ENCODE measurements at regions not wholly inside any gene's neighbourhood (a gene's known extent, or its start where the extent isn't known, plus 50 kb on each side); places are given as distances from the start of the nearest gene placed in this dataset.

DNA sequence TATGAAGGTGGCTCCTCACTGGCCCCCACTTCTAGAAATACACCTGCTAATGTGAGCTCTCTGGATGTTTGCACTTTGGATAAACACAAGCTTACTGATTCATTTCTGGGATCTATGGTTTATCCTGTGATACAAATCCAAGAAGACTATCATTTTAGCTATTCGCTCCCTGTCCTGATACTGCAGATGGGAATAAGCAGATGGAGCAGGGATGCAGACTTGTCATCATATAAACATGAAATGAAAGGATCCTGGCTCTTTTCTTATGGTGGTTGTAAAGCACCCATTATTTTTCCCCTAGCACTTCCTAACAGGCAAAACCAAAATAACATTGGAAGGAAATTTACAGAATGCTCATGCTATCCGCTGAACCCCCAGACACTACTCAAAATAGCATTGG is 162.9 kb upstream of the NOCT start:
- CTCF ChIA-PET: no interaction called here
- Mint-ChIP-seq H3K4me3 (ENCODE audit: low read depth, unreplicated experiment) (no peak overlapping the region), H3K27me3 (ENCODE audit: unreplicated experiment) (peaks cover 27% of the 10 kb centered on the region), H3K36me3 (ENCODE audit: insufficient read depth, unreplicated experiment) (peaks cover 4% of the 10 kb centered on the region), H3K9me3 (ENCODE audit: low read depth, unreplicated experiment) (no peaks in the 10 kb centered on the region), H3K4me1 (ENCODE audit: low read depth, unreplicated experiment) (peaks cover 9% of the 10 kb centered on the region), H3K27ac (ENCODE audit: unreplicated experiment) (peak overlapping the region; percentile 15)
- TF ChIP-seq, protein P1, sequence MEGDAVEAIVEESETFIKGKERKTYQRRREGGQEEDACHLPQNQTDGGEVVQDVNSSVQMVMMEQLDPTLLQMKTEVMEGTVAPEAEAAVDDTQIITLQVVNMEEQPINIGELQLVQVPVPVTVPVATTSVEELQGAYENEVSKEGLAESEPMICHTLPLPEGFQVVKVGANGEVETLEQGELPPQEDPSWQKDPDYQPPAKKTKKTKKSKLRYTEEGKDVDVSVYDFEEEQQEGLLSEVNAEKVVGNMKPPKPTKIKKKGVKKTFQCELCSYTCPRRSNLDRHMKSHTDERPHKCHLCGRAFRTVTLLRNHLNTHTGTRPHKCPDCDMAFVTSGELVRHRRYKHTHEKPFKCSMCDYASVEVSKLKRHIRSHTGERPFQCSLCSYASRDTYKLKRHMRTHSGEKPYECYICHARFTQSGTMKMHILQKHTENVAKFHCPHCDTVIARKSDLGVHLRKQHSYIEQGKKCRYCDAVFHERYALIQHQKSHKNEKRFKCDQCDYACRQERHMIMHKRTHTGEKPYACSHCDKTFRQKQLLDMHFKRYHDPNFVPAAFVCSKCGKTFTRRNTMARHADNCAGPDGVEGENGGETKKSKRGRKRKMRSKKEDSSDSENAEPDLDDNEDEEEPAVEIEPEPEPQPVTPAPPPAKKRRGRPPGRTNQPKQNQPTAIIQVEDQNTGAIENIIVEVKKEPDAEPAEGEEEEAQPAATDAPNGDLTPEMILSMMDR (IDR thresholded peaks at IDR 0.05; ENCODE audit: unreplicated experiment): no peak
- no TSS peak for BruUV-seq (replicated peaks)
- intact Hi-C loops (cut with micrococcal nuclease; ENCODE audit: unreplicated experiment): no loop called here
- no peak for DNase-seq

DNA sequence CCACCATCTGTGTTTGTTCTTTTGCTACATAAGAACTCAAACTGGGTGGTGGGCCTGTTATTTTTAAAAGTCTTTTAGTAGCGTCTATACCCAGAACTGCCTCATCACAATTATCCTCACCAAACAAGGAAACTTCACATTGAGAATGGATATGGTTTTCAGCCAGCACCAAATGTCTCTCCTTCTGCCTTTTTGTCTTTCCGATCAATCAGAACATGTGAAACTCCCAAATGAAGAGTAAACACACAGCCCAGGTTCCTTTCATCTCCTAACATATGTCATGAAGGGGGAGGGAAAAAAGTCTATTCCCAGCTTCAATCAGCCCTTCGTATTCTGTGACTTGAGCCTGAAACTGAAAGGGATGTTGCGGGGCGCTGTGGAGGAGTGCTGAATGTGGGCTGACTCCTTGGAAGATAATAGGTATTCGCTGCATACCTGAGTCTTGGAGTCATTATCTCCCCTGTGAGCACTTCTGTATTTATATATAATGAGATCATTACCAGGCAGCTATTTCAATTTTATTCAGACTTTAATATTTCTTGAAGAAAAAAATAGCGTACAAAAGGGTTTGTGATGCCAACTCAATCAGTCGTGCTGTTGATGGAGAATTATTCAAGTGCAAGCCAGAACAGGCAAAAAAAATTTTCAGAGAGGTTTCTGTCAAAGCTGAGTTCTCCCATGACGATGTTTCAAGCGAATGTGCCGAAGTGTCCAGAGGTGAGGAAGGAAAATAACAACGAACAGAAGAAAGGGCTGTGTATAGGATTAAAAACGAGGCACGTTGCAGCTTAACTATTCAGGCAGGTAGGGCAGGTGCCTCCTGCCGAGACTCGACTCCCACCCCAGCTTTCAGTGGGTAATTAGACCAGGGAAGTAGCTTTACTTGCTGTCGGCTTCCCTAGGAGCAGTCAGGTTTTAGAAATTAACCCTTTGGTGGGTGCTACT is 163.9 kb upstream of the NOCT start:
- no peak for DNase-seq
- Mint-ChIP-seq H3K9me3 (ENCODE audit: low read depth, unreplicated experiment) (no peaks in the 10 kb centered on the region), H3K4me1 (ENCODE audit: low read depth, unreplicated experiment) (peaks cover 9% of the 10 kb centered on the region), H3K27ac (ENCODE audit: unreplicated experiment) (no peak overlapping the region), H3K27me3 (ENCODE audit: unreplicated experiment) (peaks cover 27% of the 10 kb centered on the region), H3K4me3 (ENCODE audit: low read depth, unreplicated experiment) (peak overlapping the region; percentile 41), H3K36me3 (ENCODE audit: insufficient read depth, unreplicated experiment) (peaks cover 4% of the 10 kb centered on the region)
- intact Hi-C loops (cut with micrococcal nuclease; ENCODE audit: unreplicated experiment): no loop called here
- TF ChIP-seq, protein P1 (IDR thresholded peaks at IDR 0.05; ENCODE audit: unreplicated experiment): no peak
- CTCF ChIA-PET: interaction anchor here (0.5 to 0.8 kb wide), 2 partner anchors 15 to 20 kb away, joined by 3 to 4 read pairs; no protein-coding TSS in a partner anchor
- BruUV-seq (replicated peaks): no TSS peak

DNA sequence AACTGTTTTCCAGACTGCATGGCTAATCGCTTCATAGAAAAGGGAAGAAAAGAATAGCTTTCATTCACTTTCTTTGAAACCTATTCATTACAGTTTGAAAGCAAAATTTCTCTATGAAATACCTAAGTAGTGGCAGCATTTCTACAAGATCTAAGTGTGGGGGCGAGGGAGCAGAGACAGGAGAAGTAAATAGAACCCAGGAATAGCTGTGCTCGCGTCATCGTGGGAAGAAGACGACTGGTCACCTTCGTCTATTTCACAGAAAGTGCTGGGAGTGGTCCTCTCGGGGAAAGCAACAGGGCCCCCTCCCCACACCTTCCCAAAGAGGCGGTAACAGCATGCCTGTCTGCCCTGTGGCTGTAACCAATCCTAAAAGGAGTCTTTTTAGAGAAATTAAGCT is 169.9 kb upstream of the NOCT start:
- Mint-ChIP-seq H3K36me3 (ENCODE audit: insufficient read depth, unreplicated experiment) (no peaks in the 10 kb centered on the region), H3K9me3 (ENCODE audit: low read depth, unreplicated experiment) (no peaks in the 10 kb centered on the region), H3K4me1 (ENCODE audit: low read depth, unreplicated experiment) (no peaks in the 10 kb centered on the region), H3K27ac (ENCODE audit: unreplicated experiment) (no peak overlapping the region), H3K4me3 (ENCODE audit: low read depth, unreplicated experiment) (no peak overlapping the region), H3K27me3 (ENCODE audit: unreplicated experiment) (peaks cover 21% of the 10 kb centered on the region)
- TF ChIP-seq, protein P1 (IDR thresholded peaks at IDR 0.05; ENCODE audit: unreplicated experiment): no peak
- BruUV-seq (replicated peaks): no TSS peak
- no peak for DNase-seq
- intact Hi-C loops (cut with micrococcal nuclease; ENCODE audit: unreplicated experiment): no loop called here
- CTCF ChIA-PET: interaction anchor here (0.5 kb wide), 1 partner anchor 13 kb away, joined by 4 read pairs; no protein-coding TSS in a partner anchor

DNA sequence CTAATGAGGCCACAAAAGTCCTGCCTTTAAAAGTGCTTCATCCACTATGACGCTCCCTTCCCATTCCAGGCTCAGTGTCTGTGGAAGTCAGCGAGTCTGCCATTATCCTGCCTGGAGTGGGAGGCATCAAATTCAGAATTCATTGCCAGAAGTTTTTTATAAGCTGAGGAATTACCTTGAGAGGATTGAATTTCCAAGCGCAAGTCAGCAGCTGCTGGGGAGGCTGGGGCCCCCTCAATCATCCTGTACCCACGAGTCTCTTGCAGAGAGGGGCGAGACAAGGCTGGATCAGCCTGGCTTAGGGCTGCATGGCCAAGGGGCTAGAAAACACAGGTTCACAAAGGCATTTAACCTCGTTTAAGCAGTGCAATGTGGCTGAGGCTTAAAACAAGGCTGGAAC is 170.5 kb upstream of the NOCT start:
- no peak overlapping the region for H3K4me3 Mint-ChIP-seq (ENCODE audit: low read depth, unreplicated experiment)
- CTCF ChIA-PET: no interaction called here
- peaks cover 27% of the 10 kb centered on the region for H3K27me3 Mint-ChIP-seq (ENCODE audit: unreplicated experiment)
- no TSS peak for BruUV-seq (replicated peaks)
- H3K9me3 Mint-ChIP-seq (ENCODE audit: low read depth, unreplicated experiment): no peaks in the 10 kb centered on the region
- H3K27ac Mint-ChIP-seq (ENCODE audit: unreplicated experiment): no peak overlapping the region
- no peak for DNase-seq
- H3K4me1 Mint-ChIP-seq (ENCODE audit: low read depth, unreplicated experiment): no peaks in the 10 kb centered on the region
- no peaks in the 10 kb centered on the region for H3K36me3 Mint-ChIP-seq (ENCODE audit: insufficient read depth, unreplicated experiment)
- TF ChIP-seq, protein P1 (IDR thresholded peaks at IDR 0.05; ENCODE audit: unreplicated experiment): no peak
- intact Hi-C loops (cut with micrococcal nuclease; ENCODE audit: unreplicated experiment): no loop called here

All from Calu3 (cell line).